GM23338 (cell line): ENCODE measurements at regions not wholly inside any gene's neighbourhood (a gene's known extent, or its start where the extent isn't known, plus 50 kb on each side); places are given as distances from the start of the nearest gene placed in this dataset.

Experiments
- ATAC-seq: fragments of 200-7000 bp; cut with Tn5 transposase; 3 replicates; pipeline ENCODE4 v1.9.1; 2020
- DNase-seq: peaks from one replicate; pipeline ENCODE4 v3.0.0-alpha.2; 2015; ENCODE audit warnings: low spot score
- H2AFZ ChIP-seq: fragments of 200-600 bp; sonication (generic); 2 replicates; pipeline ENCODE4 v1.8.0; 2016; ENCODE audit warnings: antibody characterized with exemption, mild to moderate bottlenecking, moderate library complexity
- H3F3A ChIP-seq: fragments of 200-600 bp; sonication (generic); replicated peaks from 2 replicates; pipeline ENCODE4 v1.8.0; 2017; ENCODE audit warnings: antibody characterized with exemption, mixed run types, low read depth
- H3K27ac ChIP-seq: fragments of 200-600 bp; sonication (generic); 2 replicates; pipeline ENCODE4 v1.6.1; 2016; ENCODE audit warnings: low read depth
- H3K27me3 ChIP-seq: fragments of 200-600 bp; sonication (generic); 2 replicates; pipeline ENCODE4 v1.8.0; 2016; ENCODE audit warnings: mild to moderate bottlenecking, mixed run types, moderate library complexity; ENCODE audit not compliant: insufficient read depth
- H3K36me3 ChIP-seq: fragments of 200-600 bp; sonication (generic); 2 replicates; pipeline ENCODE4 v1.8.0; 2016; ENCODE audit warnings: mild to moderate bottlenecking; ENCODE audit not compliant: insufficient read depth
- H3K4me1 ChIP-seq: fragments of 200-600 bp; sonication (generic); 2 replicates; pipeline ENCODE4 v1.8.0; 2016; ENCODE audit warnings: mild to moderate bottlenecking, moderate library complexity; ENCODE audit not compliant: insufficient read depth
- H3K4me2 ChIP-seq: fragments of 200-600 bp; sonication (generic); 2 replicates; pipeline ENCODE4 v1.7.1; 2017; ENCODE audit warnings: mixed run types
- H3K4me3 ChIP-seq: fragments of 200-600 bp; sonication (generic); 2 replicates; pipeline ENCODE4 v1.6.1; 2016; ENCODE audit warnings: mixed run types
- H3K79me2 ChIP-seq: fragments of 200-600 bp; sonication (generic); replicated peaks from 2 replicates; pipeline ENCODE4 v1.8.0; 2017; ENCODE audit warnings: mild to moderate bottlenecking; ENCODE audit not compliant: insufficient read depth
- H3K9me2 ChIP-seq: fragments of 200-600 bp; sonication (generic); 2 replicates; pipeline ENCODE4 v1.8.0; 2017; ENCODE audit not compliant: insufficient read depth
- H4K20me1 ChIP-seq: fragments of 200-600 bp; sonication (generic); replicated peaks from 2 replicates; pipeline ENCODE4 v1.8.0; 2017; ENCODE audit warnings: mild to moderate bottlenecking; ENCODE audit not compliant: insufficient read depth
- H3K27ac Mint-ChIP-seq: 2 replicates; pipeline ENCODE4 v1.8.0; 2020; ENCODE audit warnings: inconsistent platforms, mild to moderate bottlenecking, moderate library complexity, mixed read lengths
- H3K27me3 Mint-ChIP-seq: 3 replicates; pipeline ENCODE4 v1.8.0; 2022; ENCODE audit warnings: low read depth, mild to moderate bottlenecking, moderate library complexity, mixed read lengths, inconsistent platforms; ENCODE audit not compliant: insufficient read depth, poor library complexity
- H3K36me3 Mint-ChIP-seq: 3 replicates; pipeline ENCODE4 v1.8.0; 2021; ENCODE audit warnings: low read depth, mild to moderate bottlenecking, inconsistent platforms, moderate library complexity, mixed read lengths
- H3K4me1 Mint-ChIP-seq: 3 replicates; pipeline ENCODE4 v1.8.0; 2020; ENCODE audit warnings: mild to moderate bottlenecking, inconsistent platforms, mixed read lengths
- H3K4me3 Mint-ChIP-seq: 3 replicates; pipeline ENCODE4 v1.8.0; 2021; ENCODE audit warnings: moderate library complexity, mild to moderate bottlenecking, inconsistent platforms, mixed read lengths
- H3K9me3 Mint-ChIP-seq: 3 replicates; pipeline ENCODE4 v1.8.0; 2020; ENCODE audit warnings: moderate library complexity, mild to moderate bottlenecking, inconsistent platforms, mixed read lengths
- CREB1 ChIP-seq: fragments of 250-450 bp; sonication (Bioruptor Pico); IDR thresholded peaks from 2 replicates; pipeline ENCODE4 v1.5.0; 2020; ENCODE audit warnings: low read depth, mild to moderate bottlenecking, moderate library complexity
- EZH2 ChIP-seq: fragments of 200-600 bp; sonication (generic); IDR thresholded peaks from one replicate; pipeline ENCODE4 v1.8.0; 2017; ENCODE audit warnings: antibody characterized with exemption, mild to moderate bottlenecking, low read depth; ENCODE audit not compliant: unreplicated experiment
- EZH2phosphoT487 ChIP-seq: fragments of 200-600 bp; sonication (generic); IDR thresholded peaks from one replicate; pipeline ENCODE4 v1.8.1; 2018; ENCODE audit warnings: antibody characterized with exemption; ENCODE audit not compliant: unreplicated experiment
- JUNB ChIP-seq: IDR thresholded peaks from one replicate; pipeline ENCODE4 v1.6.1; 2016; ENCODE audit warnings: antibody characterized with exemption; ENCODE audit not compliant: unreplicated experiment
- NANOG ChIP-seq: IDR thresholded peaks from 2 replicates; pipeline ENCODE4 v1.6.1; 2016; ENCODE audit warnings: antibody characterized with exemption, borderline replicate concordance
- STAT1 ChIP-seq: IDR thresholded peaks from one replicate; pipeline ENCODE4 v1.6.1; 2016; ENCODE audit warnings: antibody characterized with exemption; ENCODE audit not compliant: unreplicated experiment
- ZNF114 ChIP-seq: fragments of 250-450 bp; sonication (Bioruptor Pico); IDR thresholded peaks from 2 replicates; pipeline ENCODE4 v1.5.0; 2020; ENCODE audit warnings: mild to moderate bottlenecking, moderate library complexity
- TF ChIP-seq, protein P1 (sequence below): IDR thresholded peaks from 2 replicates; pipeline ENCODE4 v1.6.1; 2016; ENCODE audit warnings: antibody characterized with exemption
- TF ChIP-seq, protein P2 (sequence below), 2 experiments: fragments of 200-600 bp in 1 of 2; sonication (generic) in 1 of 2; conservative IDR thresholded peaks; 2 replicates each; pipeline versions ENCODE4 v1.5.1 to v1.6.1; 2016 to 2017; ENCODE audit warnings: antibody characterized with exemption in 2 of 2, low read depth in 2 of 2, mild to moderate bottlenecking in 2 of 2, moderate library complexity in 1 of 2
- TF ChIP-seq, protein P3 (sequence below): IDR thresholded peaks from one replicate; pipeline ENCODE4 v1.6.1; 2018; ENCODE audit warnings: antibody characterized with exemption; ENCODE audit not compliant: unreplicated experiment

DNA sequence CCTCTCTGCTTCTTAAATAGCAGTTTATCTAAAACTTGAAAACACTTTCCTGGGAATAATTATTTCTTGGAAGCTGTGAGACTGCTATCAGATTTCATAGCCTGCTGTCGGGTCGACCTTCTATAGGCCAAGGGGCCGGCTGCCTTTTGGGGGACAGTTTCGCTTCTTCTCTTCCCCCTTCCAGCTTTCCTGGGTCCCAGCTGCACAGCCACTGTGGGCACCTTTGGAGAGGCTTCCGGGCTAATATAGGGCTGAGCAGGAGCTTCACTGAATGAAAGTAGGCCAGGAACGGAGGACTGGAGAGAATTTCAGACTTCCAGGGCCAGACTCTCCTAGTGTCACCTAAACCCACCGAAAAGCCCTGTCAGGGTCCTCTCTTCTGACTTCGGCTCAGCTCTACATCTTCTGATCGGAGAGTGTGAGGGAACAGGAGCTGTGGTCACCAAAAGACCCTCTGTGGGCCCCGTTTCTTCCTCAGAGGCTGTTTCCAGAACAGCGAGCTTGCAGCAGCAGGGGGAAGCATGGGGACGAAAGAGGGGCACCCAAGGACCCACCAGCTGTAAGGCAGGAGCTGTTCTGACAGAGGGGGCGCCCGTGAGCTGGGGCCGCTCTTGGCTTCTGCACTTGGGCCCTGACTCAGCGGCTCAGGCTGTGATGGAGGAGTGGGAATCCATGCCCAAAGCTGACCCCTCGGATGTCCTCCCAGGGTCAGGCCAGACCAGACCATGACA lies 620.6 kb downstream of the BCOR start:
- Histone ChIP-seq H3K9me2 (no peaks in the 10 kb centered on the region), H3K79me2 (no peaks in the 10 kb centered on the region), H4K20me1 (no peaks in the 10 kb centered on the region), H3K27me3 (no peaks in the 10 kb centered on the region), H3K4me1 (no peaks in the 10 kb centered on the region), H3K4me3 (no peak overlapping the region), H3K27ac (no peak overlapping the region), H3K36me3 (no peaks in the 10 kb centered on the region), H3K4me2 (no peak overlapping the region), H3F3A (no peaks in the 10 kb centered on the region), H2AFZ (no peak overlapping the region)
- peak; percentile 61 for DNase-seq
- peaks cover 6% of the 10 kb centered on the region for H3K27me3 Mint-ChIP-seq
- H3K4me1 Mint-ChIP-seq, result peaks cover 9% of the 10 kb centered on the region
- TF ChIP-seq NANOG, result no peak
- TF ChIP-seq, protein P1, sequence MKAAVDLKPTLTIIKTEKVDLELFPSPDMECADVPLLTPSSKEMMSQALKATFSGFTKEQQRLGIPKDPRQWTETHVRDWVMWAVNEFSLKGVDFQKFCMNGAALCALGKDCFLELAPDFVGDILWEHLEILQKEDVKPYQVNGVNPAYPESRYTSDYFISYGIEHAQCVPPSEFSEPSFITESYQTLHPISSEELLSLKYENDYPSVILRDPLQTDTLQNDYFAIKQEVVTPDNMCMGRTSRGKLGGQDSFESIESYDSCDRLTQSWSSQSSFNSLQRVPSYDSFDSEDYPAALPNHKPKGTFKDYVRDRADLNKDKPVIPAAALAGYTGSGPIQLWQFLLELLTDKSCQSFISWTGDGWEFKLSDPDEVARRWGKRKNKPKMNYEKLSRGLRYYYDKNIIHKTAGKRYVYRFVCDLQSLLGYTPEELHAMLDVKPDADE, result no peak
- TF ChIP-seq, protein P2, sequence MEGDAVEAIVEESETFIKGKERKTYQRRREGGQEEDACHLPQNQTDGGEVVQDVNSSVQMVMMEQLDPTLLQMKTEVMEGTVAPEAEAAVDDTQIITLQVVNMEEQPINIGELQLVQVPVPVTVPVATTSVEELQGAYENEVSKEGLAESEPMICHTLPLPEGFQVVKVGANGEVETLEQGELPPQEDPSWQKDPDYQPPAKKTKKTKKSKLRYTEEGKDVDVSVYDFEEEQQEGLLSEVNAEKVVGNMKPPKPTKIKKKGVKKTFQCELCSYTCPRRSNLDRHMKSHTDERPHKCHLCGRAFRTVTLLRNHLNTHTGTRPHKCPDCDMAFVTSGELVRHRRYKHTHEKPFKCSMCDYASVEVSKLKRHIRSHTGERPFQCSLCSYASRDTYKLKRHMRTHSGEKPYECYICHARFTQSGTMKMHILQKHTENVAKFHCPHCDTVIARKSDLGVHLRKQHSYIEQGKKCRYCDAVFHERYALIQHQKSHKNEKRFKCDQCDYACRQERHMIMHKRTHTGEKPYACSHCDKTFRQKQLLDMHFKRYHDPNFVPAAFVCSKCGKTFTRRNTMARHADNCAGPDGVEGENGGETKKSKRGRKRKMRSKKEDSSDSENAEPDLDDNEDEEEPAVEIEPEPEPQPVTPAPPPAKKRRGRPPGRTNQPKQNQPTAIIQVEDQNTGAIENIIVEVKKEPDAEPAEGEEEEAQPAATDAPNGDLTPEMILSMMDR (conservative IDR thresholded peaks at IDR 0.05; ENCODE audit: low read depth in 2 of 2), result peak; percentile 48 to 75
- TF ChIP-seq ZNF114, result no peak
- TF ChIP-seq CREB1, result no peak
- no peak for TF ChIP-seq EZH2phosphoT487
- TF ChIP-seq STAT1, result no peak
- H3K4me3 Mint-ChIP-seq, result no peak overlapping the region
- H3K36me3 Mint-ChIP-seq, result no peaks in the 10 kb centered on the region
- H3K9me3 Mint-ChIP-seq, result no peaks in the 10 kb centered on the region; the same call in 2 of the 3 replicates
- peak; percentile 96 for ATAC-seq
- no peak overlapping the region for H3K27ac Mint-ChIP-seq

DNA sequence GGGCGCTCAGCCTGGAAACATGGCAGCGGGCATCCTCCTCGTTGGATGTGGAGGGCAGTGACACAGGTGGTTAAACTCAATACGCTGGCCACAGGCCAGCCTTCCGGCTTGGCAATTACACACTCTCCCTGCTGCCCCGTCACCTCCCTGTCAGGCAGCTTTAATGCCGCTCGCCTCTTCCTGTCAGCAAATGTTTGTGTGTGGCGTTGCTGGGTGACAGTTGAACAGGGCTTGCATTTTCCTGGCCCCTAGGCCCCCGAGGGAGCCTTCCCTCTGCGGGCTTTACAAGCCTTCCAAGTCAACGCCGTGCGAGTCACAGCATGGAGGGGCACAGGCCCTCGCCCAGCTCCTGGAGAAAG lies 620.0 kb downstream of the BCOR start:
- no peak overlapping the region for H2AFZ ChIP-seq
- H4K20me1 ChIP-seq, result no peaks in the 10 kb centered on the region
- H3K4me2 ChIP-seq, result no peak overlapping the region
- Mint-ChIP-seq H3K4me3 (no peak overlapping the region), H3K27ac (no peak overlapping the region), H3K27me3 (peaks cover 6% of the 10 kb centered on the region), H3K9me3 (no peaks in the 10 kb centered on the region; the same call in 2 of the 3 replicates), H3K4me1 (peaks cover 9% of the 10 kb centered on the region), H3K36me3 (no peaks in the 10 kb centered on the region)
- H3K79me2 ChIP-seq, result no peaks in the 10 kb centered on the region
- no peaks in the 10 kb centered on the region for H3F3A ChIP-seq
- no peak overlapping the region for H3K27ac ChIP-seq
- DNase-seq, result no peak
- H3K36me3 ChIP-seq, result no peaks in the 10 kb centered on the region
- H3K4me3 ChIP-seq, result no peak overlapping the region
- H3K9me2 ChIP-seq, result no peaks in the 10 kb centered on the region
- no peaks in the 10 kb centered on the region for H3K4me1 ChIP-seq
- no peaks in the 10 kb centered on the region for H3K27me3 ChIP-seq
- ATAC-seq, result peak; percentile 33
- TF ChIP-seq EZH2 (no peak), JUNB (no peak)
- TF ChIP-seq, protein P3, sequence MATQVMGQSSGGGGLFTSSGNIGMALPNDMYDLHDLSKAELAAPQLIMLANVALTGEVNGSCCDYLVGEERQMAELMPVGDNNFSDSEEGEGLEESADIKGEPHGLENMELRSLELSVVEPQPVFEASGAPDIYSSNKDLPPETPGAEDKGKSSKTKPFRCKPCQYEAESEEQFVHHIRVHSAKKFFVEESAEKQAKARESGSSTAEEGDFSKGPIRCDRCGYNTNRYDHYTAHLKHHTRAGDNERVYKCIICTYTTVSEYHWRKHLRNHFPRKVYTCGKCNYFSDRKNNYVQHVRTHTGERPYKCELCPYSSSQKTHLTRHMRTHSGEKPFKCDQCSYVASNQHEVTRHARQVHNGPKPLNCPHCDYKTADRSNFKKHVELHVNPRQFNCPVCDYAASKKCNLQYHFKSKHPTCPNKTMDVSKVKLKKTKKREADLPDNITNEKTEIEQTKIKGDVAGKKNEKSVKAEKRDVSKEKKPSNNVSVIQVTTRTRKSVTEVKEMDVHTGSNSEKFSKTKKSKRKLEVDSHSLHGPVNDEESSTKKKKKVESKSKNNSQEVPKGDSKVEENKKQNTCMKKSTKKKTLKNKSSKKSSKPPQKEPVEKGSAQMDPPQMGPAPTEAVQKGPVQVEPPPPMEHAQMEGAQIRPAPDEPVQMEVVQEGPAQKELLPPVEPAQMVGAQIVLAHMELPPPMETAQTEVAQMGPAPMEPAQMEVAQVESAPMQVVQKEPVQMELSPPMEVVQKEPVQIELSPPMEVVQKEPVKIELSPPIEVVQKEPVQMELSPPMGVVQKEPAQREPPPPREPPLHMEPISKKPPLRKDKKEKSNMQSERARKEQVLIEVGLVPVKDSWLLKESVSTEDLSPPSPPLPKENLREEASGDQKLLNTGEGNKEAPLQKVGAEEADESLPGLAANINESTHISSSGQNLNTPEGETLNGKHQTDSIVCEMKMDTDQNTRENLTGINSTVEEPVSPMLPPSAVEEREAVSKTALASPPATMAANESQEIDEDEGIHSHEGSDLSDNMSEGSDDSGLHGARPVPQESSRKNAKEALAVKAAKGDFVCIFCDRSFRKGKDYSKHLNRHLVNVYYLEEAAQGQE, result no peak
